ENCODE measurements at regions not wholly inside any gene's neighbourhood (a gene's known extent, or its start where the extent isn't known, plus 50 kb on each side); places are given as distances from the start of the nearest gene placed in this dataset.
A peak's percentile ranks its signal among the peaks of the same experiment; 100 is the strongest.

DNA sequence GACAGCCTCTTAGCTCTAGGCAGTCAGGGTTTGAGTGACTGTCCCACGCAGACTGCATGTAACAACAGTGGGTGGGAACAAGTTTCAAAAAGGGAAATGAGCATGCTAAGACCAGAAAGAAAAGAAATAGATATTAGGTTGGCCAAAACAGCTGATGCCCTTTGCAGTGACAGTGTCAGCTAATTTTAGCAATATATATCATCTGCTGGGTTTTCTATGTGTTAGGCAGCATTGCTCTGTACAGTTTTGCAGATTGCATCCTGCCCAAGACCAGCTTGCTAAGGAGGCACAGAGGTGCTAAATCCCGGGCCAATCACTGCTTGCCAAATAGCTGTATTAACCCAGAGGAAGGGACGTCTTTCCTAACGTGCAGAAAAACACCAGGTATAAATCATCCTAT lies 541.9 kb upstream of the TBX3 start:
- Histone ChIP-seq H3K4me3 (replicated peaks in 1 of 4; ENCODE audit: control extremely low read depth in 1 of 4, insufficient read depth in 1 of 4, low read depth in 3 of 4, low read length in 4 of 4) (no peak overlapping the region), H4K20me1 (ENCODE audit: control insufficient read depth, extremely low read depth, insufficient read depth, low read length) (no peaks in the 10 kb centered on the region), H3K79me2 (ENCODE audit: control insufficient read depth, insufficient read depth, low read length) (no peaks in the 10 kb centered on the region), H3K27ac (ENCODE audit: insufficient read depth, low read length) (no peak overlapping the region), H3K27me3 (ENCODE audit: control insufficient read depth, insufficient read depth, low read length) (no peaks in the 10 kb centered on the region), H3K4me1 (ENCODE audit: control insufficient read depth, extremely low read depth, insufficient read depth, low read length) (no peaks in the 10 kb centered on the region), H2AFZ (ENCODE audit: low read length) (no peak overlapping the region), H3K9ac (ENCODE audit: insufficient read depth, low read length) (no peak overlapping the region), H3K9me3 (ENCODE audit: control insufficient read depth, insufficient read depth, low read depth, low read length) (no peaks in the 10 kb centered on the region), H3K4me2 (ENCODE audit: extremely low read depth, insufficient read depth, low read length) (no peak overlapping the region), H3K36me3 (ENCODE audit: control insufficient read depth, insufficient read depth, low read length) (no peaks in the 10 kb centered on the region)
- TF ChIP-seq, protein P1, sequence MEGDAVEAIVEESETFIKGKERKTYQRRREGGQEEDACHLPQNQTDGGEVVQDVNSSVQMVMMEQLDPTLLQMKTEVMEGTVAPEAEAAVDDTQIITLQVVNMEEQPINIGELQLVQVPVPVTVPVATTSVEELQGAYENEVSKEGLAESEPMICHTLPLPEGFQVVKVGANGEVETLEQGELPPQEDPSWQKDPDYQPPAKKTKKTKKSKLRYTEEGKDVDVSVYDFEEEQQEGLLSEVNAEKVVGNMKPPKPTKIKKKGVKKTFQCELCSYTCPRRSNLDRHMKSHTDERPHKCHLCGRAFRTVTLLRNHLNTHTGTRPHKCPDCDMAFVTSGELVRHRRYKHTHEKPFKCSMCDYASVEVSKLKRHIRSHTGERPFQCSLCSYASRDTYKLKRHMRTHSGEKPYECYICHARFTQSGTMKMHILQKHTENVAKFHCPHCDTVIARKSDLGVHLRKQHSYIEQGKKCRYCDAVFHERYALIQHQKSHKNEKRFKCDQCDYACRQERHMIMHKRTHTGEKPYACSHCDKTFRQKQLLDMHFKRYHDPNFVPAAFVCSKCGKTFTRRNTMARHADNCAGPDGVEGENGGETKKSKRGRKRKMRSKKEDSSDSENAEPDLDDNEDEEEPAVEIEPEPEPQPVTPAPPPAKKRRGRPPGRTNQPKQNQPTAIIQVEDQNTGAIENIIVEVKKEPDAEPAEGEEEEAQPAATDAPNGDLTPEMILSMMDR (conservative IDR thresholded peaks at IDR 0.05 in 1 of 2, IDR thresholded peaks at IDR 0.05 in 1 of 2; ENCODE audit: low read depth in 1 of 2, low read length in 2 of 2): no peak
- no peak for TF ChIP-seq EZH2 (IDR thresholded peaks at IDR 0.05; ENCODE audit: low read length, missing control alignments)
- no peak for DNase-seq (ENCODE audit: low read depth in 2 of 2)

DNA sequence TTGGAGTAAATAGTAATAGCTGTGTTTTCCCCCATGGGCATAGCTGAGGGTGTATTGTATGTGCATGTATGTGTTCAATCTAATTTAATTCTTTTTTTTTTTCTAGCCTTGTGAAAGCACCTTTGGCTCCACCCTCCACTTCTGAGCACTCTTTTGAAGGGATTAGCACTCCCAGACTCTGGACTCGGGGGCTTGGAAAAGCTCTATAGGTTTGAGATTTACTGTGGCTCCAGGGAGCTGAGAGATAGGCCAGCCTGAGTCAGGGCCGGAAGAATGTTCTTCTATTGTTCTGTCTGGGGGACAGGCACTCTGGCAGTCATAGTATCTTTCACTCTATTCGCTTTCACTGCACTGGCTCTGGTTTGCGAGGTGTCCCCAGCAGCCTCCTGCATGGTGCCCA lies 540.0 kb upstream of the TBX3 start:
- Histone ChIP-seq H3K79me2 (ENCODE audit: control insufficient read depth, insufficient read depth, low read length) (no peaks in the 10 kb centered on the region), H4K20me1 (ENCODE audit: control insufficient read depth, extremely low read depth, insufficient read depth, low read length) (no peaks in the 10 kb centered on the region), H3K4me2 (ENCODE audit: extremely low read depth, insufficient read depth, low read length) (no peak overlapping the region), H3K27me3 (ENCODE audit: control insufficient read depth, insufficient read depth, low read length) (no peaks in the 10 kb centered on the region), H3K4me1 (ENCODE audit: control insufficient read depth, extremely low read depth, insufficient read depth, low read length) (no peaks in the 10 kb centered on the region), H3K27ac (ENCODE audit: insufficient read depth, low read length) (no peak overlapping the region), H3K9me3 (ENCODE audit: control insufficient read depth, insufficient read depth, low read depth, low read length) (no peaks in the 10 kb centered on the region), H3K4me3 (replicated peaks in 1 of 4; ENCODE audit: control extremely low read depth in 1 of 4, insufficient read depth in 1 of 4, low read depth in 3 of 4, low read length in 4 of 4) (no peak overlapping the region), H3K9ac (ENCODE audit: insufficient read depth, low read length) (no peak overlapping the region), H3K36me3 (ENCODE audit: control insufficient read depth, insufficient read depth, low read length) (no peaks in the 10 kb centered on the region), H2AFZ (ENCODE audit: low read length) (no peak overlapping the region)
- DNase-seq (ENCODE audit: low read depth in 2 of 2): peak in 1 of 2 donors; percentile 32
- no peak for TF ChIP-seq EZH2 (IDR thresholded peaks at IDR 0.05; ENCODE audit: low read length, missing control alignments)
- TF ChIP-seq, protein P1 (conservative IDR thresholded peaks at IDR 0.05 in 1 of 2, IDR thresholded peaks at IDR 0.05 in 1 of 2; ENCODE audit: low read depth in 1 of 2, low read length in 2 of 2): no peak

DNA sequence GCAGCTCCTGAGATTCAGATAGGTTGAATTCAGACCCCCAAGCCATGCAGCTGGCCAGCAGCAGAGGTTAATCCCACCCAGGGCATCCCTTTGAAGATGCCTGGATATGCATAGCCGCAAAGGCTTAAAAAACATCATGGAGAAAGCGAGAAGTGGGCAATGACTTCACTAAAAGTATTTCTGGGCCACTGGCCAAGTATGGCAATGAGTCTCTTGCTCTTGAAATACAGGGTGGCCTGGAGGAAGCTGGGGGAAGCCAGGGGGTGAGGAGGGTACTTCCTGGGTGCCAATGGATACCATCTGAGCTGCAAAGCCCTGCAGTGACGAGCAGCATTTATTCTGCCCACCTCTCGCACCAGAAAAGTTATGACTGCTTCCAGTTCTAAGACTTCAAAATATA lies 539.3 kb upstream of the TBX3 start:
- TF ChIP-seq, protein P1 (conservative IDR thresholded peaks at IDR 0.05 in 1 of 2, IDR thresholded peaks at IDR 0.05 in 1 of 2; ENCODE audit: low read depth in 1 of 2, low read length in 2 of 2): no peak
- TF ChIP-seq EZH2 (IDR thresholded peaks at IDR 0.05; ENCODE audit: low read length, missing control alignments): no peak
- Histone ChIP-seq H3K4me3 (replicated peaks in 1 of 4; ENCODE audit: control extremely low read depth in 1 of 4, insufficient read depth in 1 of 4, low read depth in 3 of 4, low read length in 4 of 4) (no peak overlapping the region), H3K36me3 (ENCODE audit: control insufficient read depth, insufficient read depth, low read length) (no peaks in the 10 kb centered on the region), H3K4me1 (ENCODE audit: control insufficient read depth, extremely low read depth, insufficient read depth, low read length) (no peaks in the 10 kb centered on the region), H3K79me2 (ENCODE audit: control insufficient read depth, insufficient read depth, low read length) (no peaks in the 10 kb centered on the region), H4K20me1 (ENCODE audit: control insufficient read depth, extremely low read depth, insufficient read depth, low read length) (no peaks in the 10 kb centered on the region), H3K27me3 (ENCODE audit: control insufficient read depth, insufficient read depth, low read length) (no peaks in the 10 kb centered on the region), H3K9ac (ENCODE audit: insufficient read depth, low read length) (no peak overlapping the region), H3K9me3 (ENCODE audit: control insufficient read depth, insufficient read depth, low read depth, low read length) (no peaks in the 10 kb centered on the region), H3K27ac (ENCODE audit: insufficient read depth, low read length) (no peak overlapping the region), H2AFZ (ENCODE audit: low read length) (no peak overlapping the region), H3K4me2 (ENCODE audit: extremely low read depth, insufficient read depth, low read length) (no peak overlapping the region)
- peak; percentile 84 to 85 for DNase-seq (ENCODE audit: low read depth in 2 of 2)

Measured in fibroblast of lung (primary cell).